ENCODE measurements at regions not wholly inside any gene's neighbourhood (a gene's known extent, or its start where the extent isn't known, plus 50 kb on each side); places are given as distances from the start of the nearest gene placed in this dataset.

DNA sequence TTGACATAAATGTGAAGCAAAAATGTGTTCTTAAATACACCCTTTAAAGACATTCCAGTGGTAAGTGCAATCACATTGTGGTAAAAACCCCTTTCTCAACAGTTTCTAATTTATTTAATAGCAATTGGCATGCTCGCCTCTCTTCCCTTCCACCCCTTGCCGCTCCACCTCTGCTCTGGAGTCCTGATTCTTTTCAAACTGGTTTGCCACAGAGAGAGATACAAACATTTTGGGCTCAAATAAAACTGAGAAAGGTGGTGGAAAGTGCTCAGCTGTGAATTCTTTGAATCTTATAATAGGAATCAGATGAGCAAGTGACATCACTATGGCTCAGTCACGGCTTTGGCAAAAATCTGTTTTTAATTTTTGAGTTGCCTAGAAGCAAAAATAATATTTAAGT, 993.9 kb downstream of the GALC start:
- TF ChIP-seq CTCF (IDR thresholded peaks at IDR 0.05) (no peak), EZH2 (IDR thresholded peaks at IDR 0.05) (no peak), EZH2phosphoT487 (IDR thresholded peaks at IDR 0.05) (no peak)

Measured in neural progenitor cell (in vitro differentiated cells).